ENCODE measurements at regions not wholly inside any gene's neighbourhood (a gene's known extent, or its start where the extent isn't known, plus 50 kb on each side); places are given as distances from the start of the nearest gene placed in this dataset.
"Not testable (repeated sequence)": the region's sequence is repeated elsewhere in the genome, so short reads cannot be mapped to it uniquely, and the experiment has no call there.

DNA sequence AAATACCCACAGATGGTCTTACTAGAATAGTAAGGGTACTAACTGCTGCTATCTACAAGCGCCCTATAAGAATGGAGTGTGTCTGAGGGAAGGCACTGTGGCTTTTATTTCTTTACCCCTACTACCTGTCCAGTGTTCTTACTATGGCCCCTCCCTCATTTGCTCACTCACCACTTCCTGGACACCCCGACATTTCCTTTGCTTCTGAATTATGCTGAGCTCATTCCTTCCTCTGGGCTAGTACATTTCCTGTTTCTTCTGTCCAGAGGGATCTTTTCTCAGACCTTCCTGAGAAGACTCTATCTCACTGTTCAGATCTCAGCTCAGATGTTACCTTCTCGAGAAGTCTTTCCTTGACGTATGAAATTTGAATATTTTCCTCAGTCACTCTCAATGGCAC lies 192.1 kb upstream of the DAB1 start:
- DNase-seq: no peak

DNA sequence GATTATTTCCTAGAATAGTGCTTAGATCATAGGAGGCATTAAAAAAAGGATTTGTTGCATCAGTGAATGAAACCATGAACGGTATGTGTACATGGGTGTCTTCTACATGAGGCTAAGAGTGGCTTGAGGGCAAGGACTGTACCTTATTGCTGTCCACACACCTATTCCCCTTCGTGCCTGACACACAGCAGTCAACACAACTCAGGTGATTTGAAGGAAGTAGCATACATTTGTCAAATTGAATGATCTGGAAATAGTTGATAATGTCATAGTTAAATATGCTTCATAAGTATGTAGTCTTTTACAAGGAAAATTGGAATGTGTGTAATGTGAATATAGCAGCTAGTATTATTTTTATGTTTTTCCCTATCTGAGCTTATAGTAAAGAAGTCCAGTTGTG lies 189.0 kb upstream of the DAB1 start:
- DNase-seq: no peak

DNA sequence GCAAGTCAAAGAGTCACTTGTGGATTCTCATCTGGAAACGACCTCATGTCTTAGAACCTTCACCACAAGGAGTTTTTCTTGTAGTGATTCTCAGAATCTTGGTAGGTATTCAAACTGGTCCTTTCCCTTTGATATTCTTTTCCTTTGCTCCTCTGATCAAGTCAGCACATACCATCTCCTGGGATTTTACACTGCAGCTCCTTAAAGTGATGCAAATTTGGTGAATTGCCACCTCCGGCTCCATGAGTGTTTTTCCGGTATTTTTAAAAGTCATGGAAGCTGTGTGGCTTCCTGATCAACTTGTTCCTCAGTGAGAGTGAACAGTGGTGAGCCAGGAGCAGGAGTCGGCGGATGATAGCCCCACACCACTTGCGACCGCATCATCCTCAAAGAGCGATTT lies 182.1 kb upstream of the DAB1 start:
- DNase-seq: no peak

DNA sequence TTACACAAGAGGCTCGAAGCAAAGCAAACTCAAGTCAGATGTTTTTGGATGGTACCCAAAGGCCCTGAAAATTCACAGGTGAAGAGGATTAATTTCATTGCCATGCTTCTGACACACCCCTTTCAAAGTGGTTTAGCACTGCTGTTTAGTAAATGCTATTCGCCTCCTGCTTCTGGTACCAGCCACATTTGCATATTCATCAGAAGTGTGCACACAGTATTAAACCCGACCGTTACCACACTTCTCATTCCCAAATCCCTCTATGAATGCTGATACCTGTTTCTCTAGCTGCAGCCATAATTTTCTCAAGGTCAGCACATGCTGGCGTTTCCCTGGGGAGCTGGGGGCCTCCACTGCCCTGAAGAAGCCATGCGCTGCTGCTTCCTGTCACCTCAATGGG lies 179.8 kb upstream of the DAB1 start:
- DNase-seq: no peak

DNA sequence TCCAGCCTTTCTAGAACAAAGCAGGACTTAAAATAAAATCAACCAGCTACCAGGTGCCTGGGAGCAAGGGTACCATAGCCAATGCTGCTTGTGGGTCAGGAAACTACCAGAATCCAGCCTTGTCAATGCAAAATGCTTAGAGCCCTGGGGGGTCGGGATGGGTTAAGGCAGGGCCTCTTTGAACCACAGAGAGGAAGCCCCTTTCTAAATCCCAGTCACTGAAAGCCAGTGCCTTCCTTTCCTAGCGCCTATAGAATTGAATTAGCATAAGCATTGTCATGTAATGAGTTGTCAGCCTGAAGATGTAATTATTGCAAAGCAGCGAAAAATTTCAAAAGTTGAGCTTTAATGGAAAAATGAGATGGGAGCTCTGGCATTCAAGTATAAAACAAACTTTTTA lies 176.6 kb upstream of the DAB1 start:
- no peak for DNase-seq

DNA sequence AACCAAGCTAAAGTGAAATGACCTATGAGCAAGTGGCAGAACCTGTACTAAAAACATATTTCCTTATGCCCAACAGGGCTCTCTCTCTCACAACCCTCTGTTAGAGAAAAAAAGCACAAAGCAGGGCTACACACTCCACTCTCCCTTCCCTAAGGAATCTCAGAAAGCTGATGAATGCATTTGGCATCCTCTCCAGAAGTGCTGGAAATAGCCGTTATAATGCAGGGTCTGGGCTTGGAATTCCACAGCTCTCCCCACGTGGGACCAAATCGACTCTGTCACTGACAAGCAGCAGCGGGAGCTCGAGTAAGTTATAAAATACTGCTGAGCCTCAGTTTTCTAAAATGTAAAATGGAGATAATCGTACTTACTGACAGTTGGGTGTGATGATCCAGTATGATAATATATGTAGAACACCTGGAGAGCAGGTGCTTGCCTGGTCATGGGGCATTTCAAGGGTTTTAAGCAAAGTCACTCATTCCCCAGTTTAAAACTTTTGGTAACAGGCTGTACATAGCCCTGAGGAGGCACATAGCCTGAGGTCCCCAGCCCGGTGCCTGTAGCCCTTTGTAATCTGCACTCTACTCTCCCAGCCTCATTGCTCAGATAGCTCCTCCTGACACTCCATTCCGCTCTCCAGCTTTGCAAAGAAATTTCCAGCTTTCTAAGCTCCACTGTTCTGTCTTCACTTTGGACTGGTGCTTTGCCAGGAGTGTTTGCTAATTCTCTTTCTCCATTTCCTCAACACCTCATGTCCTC lies 175.6 kb upstream of the DAB1 start:
- DNase-seq: no peak

DNA sequence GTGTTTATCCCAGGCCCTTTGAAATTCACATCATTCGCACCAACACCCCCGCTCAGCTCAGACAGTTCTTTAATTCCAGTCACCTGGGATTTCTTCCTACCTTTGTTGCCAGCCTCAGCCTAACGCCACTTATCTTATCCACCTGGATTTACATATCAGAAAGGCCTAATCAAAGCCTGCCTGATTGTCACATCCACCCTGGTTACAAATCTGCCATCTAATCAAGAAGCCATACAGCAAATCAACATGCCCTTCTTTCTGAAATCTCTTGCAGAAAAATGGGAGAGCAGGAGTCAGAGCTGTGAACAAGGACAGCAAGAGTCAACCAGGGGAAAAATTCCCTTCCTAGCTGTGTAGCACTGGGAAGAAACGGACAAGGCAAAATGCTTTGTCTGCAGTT lies 173.2 kb upstream of the DAB1 start:
- no peak for DNase-seq

DNA sequence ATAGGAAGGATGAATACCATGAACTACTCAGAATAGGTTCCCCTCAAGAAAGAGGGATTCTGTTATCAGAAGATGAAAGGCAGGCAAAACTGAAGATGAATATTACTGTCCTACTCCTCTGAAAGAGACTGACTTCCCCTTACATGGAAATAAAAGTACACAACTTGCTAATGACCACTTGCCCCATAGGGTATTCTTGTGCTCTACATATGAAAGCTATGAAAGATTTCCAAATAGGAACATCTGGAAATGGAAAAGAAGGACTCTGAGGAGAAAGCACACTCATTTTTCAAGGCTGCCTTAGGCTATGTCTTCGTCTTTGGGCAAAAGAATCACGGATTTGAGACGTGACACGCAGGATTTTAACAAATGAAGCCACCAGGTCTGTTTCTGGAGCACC lies 170.1 kb upstream of the DAB1 start:
- DNase-seq: no peak

DNA sequence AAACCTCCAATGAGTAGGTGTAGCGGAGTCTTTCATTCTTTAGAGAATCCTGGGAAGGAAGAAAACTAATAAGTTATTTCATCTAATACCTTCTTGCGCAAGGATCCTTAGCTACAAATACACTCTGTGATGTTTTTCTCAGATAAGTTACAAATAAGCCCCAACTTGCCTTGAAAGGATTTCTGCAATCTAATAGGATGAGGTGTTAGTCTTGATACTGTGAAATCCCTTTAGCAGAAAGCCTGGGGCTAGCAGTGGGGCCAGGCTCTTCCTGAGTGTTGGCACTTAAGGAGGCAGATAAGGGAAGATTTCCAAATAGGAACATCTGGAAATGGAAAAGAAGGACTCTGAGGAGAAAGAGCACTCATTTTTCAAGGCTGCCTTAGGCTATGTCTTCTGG lies 168.0 kb upstream of the DAB1 start:
- no peak for DNase-seq

DNA sequence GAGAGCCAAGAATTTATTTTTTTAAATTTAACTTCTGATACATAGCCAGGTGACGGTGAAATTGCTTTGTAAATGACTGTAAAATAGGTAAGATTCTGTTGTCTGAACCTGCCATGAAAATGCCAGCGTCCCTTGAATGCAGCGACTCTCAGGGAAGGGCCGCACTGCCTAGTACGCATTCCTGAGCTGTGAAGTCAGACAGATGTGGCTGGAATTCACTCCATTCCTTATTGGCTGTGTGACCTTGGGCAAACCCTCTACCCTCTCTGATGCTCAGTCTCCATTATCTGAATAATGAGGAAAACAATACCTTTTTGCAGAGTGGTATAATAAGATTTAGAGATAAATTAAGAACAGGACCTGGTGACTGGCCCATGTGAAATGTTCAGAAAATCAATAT lies 167.1 kb upstream of the DAB1 start:
- DNase-seq: no peak

DNA sequence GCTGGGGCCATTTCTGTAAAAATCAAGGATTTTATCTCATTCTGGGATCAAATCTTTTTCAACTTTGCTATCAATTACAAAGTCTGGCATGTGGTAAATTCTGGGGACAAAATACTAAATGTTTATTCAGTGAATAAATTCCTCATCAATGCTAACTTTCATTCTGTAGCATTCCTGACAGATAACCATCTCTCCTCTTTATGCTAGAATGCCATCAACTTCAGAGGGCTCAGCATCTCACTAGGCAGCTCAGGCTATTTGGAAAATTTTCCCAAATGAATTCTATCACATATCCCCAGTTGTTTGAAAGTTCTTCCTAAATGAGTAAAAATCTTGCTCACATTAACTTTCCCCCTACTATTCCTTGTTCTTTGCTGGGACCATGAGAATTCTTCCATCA lies 163.0 kb upstream of the DAB1 start:
- DNase-seq: no peak

DNA sequence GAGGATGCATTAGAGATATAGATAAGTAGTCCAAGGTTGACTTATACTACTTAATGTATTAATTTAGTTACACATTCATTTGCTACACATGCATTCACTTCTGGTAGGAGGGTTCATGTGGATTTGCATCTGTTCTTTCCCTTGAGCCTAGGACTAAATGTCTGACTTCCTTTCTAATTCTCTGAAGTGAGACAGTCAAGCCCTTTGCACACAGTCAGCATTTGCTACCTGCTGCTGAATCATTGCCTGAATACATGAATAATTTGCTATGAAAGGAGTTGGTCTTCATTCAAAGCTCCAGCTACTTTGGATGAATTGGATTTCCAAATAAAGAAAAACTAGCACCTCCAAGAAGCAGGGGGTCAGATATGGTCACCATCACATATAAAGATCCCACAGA lies 154.8 kb upstream of the DAB1 start:
- DNase-seq: no peak

DNA sequence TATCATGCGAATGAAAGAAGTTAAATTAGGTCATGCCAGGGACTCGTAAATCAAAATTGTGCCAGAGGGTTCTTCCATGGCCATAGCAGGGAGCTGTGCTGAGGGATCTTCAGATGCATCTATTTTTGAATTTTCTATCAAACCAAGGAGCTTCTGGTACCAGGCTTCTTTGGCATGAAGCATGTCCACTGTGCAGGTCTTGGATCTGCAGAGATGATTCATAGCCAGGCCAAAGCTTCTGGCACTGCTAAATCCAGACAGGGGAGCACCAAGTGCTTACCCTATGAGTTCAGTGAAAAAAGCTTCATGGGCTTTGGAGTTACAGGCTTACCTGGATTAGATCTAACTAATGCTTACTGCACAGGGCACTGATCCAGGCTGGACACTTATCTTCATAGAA lies 154.2 kb upstream of the DAB1 start:
- no peak for DNase-seq

DNA sequence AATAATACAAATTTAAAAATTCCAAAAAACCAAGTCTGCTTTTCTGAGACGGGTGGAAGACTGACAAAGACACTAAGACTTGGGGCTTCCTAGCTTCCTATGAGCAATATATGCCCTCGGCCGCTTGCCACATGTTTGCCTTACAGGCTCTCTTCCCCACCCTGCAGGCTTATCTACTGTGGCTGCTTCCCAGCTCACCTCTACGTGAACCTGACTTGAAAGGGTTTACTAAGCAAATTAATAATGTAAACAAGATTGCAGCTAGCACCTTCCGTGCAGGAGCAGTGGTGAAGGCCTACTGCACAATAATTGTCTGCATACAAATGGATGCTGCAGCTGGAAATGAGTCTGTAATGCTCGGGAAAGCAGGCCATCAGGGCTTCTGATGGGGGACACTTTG lies 152.9 kb upstream of the DAB1 start:
- DNase-seq: no peak

DNA sequence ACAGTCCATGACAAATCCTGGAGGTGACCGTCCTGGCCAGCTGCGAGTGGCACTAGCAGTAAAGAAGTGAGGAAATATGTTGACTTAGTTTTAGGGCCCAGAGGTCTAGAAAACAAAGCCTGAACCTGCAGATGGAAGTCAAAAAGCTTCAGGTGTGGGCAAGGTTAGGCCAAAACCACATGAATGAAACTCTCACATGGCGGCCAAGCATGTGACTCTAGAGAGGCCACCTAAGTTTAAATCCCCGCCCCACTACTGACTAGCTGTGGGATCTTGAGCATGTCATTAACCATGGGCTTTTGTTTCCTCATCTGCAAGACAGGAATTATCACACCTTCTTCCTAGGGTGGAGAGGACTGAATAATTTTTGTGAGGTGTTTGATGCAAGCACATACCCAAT lies 148.2 kb upstream of the DAB1 start:
- no peak for DNase-seq

DNA sequence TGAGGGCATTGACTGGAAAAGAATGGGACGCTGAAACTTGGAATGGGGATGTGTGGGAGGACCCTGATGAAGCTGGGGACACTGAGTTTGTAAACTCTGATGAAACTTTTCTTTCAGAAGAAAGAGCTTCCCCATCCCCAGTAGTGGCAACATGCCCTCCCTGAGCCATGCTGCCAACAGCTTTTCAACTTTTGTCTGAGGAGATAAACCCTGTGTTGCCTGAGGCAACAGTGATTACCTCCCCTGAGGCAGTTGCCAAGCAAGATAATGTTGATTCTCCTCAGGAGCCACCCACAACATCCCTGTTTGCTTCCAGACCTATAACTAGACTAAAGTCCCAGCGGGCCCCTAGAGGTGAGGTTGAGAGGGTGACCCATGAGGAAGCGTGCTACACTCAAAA lies 134.2 kb upstream of the DAB1 start:
- not testable (repeated sequence) for DNase-seq

DNA sequence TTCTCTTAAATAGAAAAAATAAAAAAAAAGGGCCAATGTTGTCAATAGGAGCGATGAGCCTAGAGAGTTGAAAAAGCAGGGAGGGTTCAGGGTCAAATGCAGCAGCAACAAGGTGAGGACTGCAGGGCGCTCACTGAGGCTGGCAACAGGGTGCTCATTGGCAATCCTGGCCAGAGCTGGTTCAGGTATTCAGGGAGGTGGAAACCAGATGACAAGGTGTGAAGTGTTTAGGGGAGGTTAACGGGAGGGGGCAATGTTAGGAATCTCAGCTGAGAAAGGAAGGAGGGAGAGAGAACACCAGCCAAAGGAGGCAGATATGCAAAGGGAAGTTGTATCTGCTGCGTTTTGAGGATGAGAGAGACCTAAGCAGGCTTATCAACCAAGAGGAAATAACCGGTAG lies 129.8 kb upstream of the DAB1 start:
- no peak for DNase-seq

DNA sequence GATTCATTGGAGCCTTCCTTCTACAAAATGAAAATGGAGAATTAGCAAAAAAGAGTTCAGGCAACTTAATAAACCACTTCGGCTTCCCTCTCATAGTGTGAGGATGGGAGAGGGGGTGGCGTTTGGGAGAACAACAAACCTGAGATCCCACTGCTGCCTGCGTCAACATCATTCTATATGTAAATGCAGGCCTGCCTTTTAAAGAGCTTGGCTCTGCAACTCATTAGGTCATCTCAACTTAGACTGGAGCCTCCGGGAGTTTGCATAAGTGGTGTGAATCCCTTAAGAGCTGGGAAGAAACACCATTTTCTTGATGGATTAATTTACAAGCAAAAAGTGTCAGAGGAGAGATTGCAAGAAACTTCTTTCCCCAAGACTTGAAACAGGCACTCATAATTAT lies 127.6 kb upstream of the DAB1 start:
- DNase-seq: no peak

DNA sequence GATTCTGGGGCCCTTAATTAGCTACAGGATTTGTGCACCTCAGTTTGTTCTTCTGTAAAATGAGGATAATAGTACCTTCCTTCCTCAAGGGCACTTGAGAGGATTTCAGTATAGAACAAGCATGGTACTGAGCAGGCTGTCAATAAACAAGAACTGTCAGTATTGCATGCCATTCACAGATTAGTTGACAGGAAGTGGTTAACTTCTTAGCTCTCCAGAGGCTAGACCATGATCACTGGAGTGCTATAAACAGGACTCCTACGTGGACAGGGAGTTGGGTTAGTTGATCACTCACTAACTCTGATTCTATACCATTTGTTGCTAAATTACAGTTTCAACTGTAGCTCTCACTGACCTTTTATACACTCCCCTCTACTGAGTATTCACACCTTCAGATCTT lies 126.2 kb upstream of the DAB1 start:
- no peak for DNase-seq

DNA sequence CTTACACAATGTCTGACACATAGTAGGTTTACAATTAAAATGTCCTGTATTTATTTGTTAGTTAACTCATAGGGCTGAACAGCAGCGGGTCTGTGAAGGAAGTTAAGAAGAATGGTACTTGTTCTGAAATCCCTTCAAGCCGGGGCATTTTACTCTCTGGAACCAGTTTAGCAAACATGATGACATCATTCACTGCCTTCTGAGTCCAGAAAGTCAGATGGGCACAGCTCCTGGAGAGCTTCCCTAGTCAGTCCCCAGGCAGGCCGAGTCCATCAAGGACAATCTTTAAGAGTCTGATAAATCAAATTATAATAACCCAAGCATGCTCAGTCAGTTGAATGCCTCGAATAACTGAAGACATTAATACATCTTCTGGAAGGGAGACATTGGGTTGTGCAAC lies 125.4 kb upstream of the DAB1 start:
- no peak for DNase-seq

DNA sequence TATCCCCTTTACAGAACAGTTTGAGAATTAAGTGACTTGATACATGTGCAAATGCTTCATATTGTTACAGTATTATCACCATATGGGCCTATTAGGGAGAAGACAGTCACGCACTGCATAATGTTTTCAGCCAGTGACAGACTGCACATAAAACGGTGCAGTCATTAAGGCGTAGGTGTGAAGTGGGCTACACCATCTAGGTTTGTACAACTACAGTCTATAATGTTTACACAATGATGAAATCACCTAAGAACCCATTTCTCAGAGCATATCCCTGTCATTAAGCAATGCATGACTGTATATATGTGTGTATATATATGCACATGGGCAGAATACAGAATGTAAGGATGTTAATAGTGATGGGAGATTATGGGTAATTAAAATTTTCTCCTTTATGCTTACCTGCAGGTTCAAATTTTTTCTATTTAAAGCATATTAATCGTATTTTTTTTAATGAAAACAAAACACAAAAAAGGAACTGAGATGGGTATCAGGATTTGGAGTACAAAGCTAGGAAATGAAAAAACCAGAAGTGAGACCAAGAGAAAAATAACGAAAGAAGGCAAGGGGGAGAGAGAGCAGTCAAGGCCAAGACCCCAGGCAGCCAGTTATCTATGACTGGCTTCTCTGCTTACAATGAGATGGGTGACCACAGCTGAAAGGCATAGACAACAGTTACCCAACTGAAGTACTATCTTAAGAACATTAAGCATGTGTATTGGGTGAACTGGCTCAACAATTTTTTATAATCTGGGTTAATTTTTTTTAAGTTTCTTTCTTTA lies 122.9 kb upstream of the DAB1 start:
- DNase-seq: no peak

DNA sequence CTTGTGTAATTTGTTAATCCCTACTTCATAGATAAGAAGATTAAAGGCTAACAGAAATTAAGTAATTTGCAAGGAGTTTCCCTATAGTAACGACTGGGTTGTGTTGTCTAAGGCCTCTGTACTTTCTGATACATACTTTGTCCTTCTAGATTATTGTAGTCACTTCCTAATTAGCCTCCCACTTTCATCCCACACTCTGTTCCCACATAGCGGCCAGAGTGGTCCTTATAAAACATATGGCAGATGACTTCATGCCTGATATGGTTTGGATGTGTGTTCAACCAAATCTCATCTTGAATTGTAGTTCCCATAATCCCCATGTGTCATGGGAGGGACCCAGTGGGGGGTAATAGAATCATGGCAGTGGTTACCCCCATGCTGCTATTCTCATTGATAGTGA lies 120.5 kb upstream of the DAB1 start:
- no peak for DNase-seq

DNA sequence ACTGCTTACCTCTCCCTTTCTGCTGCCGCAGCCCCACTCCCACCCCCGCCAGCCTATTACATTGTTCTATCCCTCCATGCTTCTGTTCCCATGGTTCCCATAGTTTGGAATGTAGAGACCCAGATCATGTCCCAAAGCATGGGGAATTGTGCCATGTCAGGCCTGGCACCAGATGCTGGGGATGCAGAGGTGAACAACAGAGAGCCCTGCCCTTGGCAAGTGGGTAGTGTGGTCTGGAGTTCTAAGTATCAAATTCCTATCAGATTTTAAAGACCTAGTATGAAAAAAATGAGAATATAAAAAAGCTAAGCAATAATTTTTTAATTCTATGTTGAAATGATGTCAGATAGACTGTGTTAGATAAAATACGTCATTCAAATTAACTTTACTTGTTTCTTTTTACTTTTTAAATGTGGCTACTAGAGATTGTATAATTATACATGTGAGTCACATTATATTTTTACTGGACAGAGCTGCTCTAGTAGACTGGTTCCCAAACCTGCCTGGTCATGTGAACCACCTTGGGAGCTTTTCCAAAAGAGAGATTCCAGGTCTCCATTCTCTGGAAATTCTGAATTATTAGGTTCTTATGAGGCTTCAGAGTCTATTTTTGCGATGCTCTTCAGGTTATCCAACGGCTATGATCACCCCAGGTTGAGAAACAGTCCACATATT lies 113.0 kb upstream of the DAB1 start:
- DNase-seq: no peak

DNA sequence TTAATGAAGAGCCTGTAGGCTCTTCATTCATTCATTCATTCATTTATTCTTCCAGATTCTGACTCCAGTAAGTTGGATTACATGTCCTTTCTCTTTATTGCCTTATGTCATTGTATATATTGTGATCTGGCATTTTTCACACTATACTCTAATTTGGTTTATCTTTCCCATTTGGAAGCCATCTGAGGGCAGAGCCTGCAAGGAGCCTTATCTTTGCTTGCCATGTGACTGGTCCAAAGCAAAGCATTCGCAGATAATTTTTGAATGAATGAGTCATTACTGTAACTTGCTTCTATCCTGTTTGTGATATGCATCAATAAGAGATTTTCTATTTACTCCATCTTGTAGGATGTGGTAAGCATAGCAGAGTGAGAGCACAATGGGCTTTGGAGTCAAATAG lies 108.4 kb upstream of the DAB1 start:
- DNase-seq: no peak
